Hippocampal formation (tissue), 2 donors: ENCODE measurements at regions not wholly inside any gene's neighbourhood (a gene's known extent, or its start where the extent isn't known, plus 50 kb on each side); places are given as distances from the start of the nearest gene placed in this dataset.

Source experiments
- DNase-seq, 2 donors: peaks; one replicate each; lab custom pipeline; 2025; lab: John Stamatoyannopoulos, UW

DNA sequence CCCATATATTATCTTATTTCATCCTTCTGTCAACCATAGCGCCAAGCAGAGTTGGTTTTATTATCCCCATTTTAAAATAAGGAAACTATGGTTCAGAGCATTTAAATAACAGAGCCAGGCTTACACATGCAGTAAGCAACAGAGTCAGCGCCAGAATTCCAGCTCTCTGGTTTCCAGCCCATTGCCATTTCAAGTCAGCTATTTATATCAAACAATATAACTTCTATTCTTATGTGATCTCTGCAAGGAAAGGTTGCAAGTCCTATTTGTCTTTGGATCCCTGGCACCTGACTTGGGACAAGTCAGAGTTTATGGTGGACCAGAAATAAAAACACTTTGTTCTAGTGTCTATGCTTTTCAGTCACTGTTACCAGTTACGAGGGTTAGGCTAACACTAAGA lies 174.1 kb upstream of the EEA1 start:
- DNase-seq, result no peak

DNA sequence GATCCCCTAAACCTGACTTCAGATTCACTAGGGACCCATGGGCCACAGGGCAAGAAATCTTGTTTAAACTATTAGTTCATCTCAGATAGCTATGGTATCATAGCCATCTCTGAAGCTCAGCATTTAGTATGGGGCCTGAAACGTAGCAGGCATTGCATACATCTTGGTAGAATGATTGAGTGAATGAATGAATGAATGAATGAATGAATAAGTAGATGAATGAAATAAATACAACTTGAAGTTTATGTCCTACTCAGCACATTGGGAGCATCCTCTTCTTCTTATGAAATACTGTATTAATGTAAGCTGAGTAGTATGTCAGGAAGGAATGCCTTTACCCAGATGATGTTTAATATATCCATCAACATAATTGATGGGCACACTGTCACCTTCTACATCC lies 175.4 kb upstream of the EEA1 start:
- no peak for DNase-seq

DNA sequence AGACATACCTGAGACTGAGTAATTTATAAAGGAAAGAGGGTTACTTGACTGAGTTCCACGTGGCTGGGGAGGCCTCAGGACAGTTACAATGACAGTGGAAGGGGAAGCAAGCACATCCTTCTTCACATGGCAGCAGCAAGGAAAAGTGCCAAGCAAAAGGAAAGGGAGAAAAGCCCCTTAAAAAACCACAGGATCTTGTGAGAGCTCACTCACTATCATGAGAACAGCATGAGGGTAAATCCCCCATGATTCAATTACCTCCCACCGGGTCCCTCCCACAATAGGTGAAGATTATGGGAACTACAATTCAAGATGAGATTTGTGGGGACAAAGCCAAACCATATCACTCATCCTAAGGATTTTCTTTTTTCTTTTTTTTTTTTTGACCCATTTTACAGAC lies 177.8 kb upstream of the EEA1 start:
- DNase-seq, result no peak

DNA sequence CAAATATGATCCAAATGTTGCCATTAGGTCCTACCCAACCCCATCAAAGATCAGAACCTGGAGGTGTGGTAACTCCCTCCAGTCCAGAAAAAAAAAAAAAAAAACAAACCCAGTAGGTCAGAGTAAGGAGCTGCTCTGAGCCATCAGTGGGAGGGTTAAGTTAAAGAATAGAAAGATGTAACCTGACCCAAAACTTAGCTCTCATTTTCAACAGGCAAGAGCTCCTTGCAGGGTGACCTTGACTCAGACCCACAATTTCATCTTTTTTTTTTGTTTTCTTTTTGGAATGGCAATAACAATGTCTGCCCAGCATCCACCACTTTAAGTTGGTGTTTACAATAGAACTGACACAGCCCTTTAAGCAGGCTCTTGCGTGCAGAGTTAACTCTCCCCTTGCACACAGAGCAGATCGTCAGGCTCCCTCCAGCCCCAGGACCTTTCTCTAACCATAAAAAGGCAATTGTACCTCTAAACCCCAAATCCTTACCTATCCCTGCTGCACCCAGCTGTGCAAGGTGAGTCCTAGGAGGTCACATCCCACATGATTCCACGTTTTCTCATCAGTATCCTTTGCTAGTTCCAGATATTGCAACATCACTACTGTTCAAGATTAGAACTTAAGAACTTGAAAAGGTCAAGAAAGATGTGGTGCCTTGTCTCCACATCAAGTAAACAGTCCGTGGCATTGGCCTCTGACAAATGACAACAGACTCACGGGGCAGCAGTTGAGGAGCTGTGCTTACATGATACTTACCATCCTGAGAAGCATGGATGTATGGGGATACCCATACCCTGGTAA lies 178.6 kb upstream of the EEA1 start:
- no peak for DNase-seq

DNA sequence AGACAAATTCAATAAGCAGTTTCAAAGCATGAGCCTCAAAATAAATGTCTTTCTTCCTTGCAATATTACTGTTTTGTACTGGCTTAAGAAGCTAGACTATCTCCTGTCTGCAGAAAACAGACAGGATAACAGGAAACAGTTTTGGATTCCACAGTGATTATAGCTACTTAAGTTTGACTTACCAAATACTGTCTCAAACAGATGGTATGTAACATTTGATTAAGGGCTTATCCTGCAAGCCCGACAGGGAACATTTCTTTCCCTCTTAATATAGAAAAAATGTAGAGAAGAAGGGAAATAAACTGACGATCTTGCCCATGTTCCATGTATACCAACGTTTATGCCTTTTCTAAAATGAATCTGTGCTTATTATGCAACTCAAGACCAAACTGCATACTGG lies 179.9 kb upstream of the EEA1 start:
- DNase-seq, result no peak

DNA sequence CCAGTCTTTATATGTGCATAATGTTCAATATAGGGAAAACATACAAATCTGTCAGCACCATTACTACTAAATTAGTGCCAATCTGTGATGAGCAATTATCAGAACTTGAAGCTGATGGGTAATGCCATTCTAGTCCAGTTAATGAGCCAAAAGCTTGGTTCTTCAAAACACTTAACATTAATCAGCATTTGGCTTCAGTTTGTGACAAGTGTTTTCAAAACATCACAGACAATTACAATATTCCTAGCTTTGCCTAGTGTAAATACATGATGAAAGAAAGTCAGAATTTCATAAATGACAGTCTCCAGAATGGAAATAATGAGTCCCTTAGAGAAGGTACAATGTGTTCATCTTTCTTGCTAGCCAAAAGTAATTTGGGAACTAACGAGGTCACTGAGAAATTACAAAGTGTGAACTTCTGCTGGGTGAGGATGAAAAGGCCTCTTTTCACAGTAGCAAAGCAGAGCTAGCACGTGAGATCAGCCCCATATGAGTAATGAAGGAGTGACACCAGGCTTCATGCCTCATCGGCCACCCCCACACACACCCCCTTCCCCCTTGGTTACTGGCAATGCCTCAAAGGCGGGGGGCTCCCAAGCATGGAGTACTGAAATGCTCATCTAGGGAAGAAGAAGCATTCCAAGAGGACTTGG lies 180.6 kb upstream of the EEA1 start:
- no peak for DNase-seq

DNA sequence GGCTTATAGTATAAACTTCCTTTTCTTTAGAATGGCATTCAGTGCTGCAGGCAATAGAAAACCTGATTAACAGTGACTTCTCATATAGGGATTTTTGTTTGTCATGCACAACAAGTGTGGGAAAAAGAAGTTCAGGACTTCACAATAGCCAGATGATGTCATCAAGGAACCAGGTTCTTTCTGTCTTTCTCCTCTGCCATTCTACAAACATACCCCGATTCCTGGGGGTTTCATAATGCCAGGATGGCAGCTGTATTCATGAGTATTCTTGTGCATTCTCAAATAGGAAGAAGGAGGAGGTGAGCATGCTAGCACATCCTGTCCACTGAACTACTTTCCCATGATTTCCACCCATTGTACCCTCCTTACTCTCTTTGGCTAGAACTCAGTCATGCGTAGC lies 182.7 kb upstream of the EEA1 start:
- DNase-seq, result no peak

DNA sequence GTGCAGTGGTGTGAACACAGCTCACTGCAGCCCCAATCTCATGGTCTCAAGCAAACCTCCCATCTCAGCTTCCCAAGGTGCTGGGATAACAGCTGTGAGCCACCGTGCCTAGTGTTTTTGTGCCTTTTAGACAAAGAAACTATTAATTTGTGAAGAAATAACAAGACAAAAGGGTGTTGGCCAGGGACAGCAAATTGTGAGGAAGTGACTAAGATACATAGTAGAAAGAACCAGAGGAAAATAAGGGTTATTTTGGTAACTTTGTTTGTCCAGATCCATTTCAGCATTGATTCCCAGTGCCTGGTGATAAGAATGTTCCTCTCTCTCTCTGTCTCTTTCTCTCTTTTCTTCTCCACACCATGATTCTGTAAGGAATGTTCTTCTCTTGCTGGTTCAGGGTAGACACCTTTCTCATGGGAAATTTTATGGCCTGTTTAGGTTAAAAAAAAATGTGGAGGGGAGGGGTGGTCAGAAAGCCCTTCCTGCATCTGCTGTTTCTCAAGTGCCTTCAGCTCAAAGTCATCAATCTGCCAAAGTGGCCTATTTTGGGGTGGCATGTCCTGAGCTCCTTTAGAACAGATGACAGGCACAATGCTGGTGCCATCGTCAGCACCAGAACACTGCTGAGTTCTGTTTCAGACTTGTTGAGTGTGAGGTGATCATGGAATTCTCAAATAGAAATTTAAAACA lies 184.4 kb upstream of the EEA1 start:
- no peak for DNase-seq

DNA sequence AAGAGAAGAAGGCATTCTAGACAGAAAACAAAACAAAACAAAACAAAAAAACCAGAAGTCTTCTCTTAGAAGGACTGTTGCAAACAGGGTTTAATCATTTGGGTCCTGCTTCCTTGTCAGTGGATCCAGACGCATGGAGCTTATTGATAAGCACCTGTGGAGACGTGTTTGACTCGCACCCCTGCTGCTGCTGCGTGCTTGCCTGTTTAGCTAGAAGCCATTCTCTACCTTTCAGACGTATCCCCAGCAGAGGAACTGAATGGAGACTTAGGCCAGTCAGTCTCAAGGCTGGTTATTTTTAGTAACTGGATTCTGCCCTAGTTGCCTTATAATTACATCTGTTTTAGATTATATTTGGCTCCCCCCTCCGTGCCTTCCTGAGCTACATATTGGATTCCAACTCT lies 186.1 kb upstream of the EEA1 start:
- DNase-seq, result no peak

DNA sequence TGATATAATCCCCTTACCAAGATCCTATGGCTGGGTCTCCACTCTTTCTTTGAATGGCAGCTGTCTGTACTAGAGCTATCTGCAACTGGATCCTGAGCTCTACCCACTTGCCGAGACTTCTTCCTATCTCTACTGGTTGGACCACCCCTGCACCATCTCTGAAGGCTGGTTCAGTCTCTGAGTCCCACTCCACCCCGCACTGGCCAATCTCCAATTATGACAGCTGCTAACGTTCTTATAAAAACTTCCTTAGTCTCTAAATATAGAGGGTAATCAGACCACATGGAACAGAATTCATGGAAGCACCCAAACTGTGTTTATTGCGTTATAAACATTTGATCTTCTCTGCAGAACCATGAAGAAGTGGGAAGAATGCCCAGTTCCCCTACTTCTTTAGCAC lies 186.6 kb upstream of the EEA1 start:
- no peak for DNase-seq

DNA sequence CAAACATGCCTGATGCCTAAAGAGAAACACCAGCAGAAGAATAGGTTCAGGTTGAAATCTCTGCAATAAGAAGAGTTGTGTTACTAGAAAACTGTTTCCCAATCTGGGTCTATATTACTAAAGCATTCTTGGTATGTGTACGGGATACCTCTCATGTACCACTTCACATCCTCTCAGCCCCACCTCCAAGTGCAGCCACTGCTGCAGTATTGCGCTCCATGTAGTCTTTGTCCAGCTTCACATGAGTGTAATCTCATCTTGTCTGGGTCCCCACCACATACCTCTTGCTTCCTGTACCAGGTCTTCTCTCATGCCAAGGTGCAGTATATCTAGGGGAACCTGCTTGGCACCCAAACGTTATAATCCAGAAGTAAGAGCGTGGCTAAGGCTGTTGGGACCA lies 187.5 kb upstream of the EEA1 start:
- DNase-seq, result no peak

DNA sequence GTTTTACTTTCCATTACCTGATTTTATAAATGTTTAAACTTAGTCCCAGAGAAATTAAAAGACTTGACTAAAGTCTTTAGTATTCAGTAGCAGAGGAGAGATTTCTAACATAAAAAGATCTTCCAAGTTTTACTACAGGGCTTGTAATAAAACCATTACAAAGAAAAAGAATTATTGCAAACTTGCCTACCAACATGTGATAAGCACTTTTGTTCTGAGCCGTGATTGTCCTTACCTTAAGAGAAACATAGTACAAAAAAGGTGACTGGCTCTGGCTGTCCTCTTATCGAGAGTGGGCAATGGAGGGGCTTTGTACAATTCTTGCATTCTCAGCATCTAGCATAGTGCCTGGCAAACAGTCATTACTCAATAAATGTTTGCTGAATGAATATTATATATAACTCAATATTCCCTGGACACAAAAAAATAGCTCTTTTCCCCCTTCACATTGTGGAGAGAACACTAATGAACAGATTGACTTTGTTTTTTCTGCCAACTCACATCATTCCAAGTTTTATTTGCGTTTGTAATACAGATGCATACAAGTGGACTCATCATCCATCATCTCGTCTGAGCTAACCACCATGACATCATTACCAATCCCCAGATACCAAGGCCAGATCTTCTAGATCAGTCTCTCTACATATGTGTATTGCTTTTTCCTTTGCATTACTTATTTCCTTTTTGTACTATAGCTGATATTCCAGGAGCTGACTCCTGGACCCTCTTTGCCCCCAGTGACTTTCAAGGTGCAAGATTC lies 192.8 kb upstream of the EEA1 start:
- DNase-seq, result no peak

DNA sequence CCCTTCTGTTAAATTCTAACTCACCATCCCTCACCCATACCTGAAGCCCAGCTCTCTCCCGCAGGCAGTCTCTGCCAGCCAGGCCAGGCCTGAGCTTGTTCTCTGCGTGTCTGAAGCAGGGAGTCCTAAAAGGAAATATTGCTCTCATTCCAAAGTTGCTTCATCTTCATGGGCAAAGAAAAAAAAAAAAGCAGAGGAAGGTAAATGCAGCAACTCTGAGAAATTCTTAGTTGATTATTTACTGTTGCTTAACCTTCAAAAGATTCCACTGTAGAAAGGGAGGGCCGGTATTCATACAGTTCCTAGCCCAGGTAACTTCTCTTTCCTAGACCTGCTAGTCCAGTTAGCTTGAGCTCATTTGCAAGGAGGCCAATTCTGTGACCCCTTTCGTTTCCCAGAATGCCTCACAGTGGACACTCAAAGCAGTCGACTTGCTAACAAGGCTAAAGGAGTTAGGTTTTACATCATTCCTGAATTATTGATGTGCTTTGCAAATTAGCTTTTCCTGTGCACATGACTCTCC lies 193.5 kb upstream of the EEA1 start:
- DNase-seq, result no peak

DNA sequence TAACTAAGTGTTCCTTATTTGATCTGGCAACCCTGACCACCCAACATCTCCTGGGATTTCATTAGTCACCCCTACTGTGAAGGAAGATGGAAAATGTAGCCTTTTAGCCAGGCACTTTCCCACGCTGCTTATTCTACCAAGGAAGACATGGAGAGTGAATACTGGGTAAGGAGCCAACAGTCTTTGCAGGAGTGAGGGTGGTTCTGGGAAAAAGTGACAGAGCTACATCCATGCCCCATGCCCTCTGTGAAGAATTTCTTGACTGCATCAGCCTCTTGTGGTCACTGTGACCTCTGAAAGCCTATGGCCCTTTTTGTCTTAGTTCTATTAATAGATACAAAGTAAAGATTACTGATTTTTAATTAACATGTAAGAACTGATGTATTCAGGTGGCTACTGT lies 196.0 kb upstream of the EEA1 start:
- no peak for DNase-seq

DNA sequence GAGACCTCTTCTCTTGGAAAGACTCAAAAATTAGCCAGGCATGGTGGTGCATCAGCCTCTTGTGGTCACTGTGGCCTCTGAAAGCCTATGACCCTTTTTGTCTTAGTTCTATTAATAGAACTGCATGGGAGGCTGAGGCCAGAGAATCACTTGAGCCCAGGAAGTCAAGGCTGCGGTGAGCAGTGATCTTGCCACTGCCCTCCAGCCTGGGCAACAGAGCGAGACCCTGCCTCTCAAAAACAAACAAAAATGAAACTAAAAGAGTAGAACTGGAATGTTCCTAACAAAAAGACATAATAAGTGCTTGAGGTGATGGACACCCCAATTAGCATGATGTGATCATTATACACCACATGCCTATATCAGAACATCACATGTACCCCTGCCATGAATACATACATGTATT lies 197.0 kb upstream of the EEA1 start:
- DNase-seq, result no peak

DNA sequence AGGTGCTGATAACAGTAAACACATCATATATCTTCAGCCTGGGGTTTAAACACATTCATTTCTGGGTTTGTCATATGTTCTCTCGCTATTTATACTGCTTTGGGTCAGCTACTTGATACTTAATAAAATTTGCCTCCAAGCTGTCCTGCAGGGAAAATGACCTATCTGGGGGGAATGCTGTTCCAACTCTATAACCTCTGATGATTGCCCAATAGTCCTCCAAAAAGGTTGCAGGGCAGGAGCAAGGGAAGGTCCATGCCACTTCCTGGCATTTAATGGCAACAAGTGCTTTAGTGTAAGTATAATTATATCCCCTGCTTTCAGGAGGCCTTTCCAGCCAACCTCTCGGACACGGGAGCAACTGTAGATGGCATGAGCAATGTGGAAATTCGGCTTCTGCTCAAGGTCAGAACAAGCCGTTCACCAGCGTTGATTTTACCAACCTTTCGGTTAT lies 198.0 kb upstream of the EEA1 start:
- DNase-seq, result no peak

DNA sequence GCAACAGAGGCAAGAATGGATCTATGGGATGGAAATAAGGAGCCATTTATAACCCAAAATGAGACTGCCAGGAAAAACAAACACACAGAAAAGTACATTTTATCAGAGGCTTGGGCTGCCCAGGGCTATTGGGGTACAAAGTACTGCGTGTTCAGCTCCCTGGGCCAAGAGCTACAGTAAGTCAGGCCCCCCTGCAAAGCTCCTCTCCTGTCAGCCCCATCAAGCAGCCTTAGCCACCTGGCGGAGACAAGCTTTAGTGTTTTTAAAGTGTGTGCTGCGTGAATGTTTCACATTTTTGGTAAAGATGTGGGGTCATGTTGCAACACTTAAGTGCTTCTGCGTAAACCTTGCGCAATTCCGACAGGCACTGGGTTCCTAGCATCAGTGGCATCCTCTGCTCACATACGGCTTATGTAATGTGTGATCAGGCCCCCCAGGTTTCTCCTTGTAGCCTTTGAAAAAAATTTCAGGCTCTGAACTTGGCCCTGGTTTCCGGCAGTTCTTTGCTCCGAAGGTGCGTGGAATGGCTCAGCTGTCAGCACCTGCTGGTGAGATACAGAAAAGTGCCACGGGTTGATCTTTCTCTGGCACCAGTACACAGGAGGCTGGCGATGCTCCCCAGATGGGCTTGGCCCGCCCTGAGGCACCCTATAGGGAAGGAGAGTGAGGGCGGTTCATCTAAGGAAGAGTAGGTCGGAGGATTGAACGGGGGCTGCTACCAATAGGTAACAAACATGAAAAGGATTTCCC lies 198.7 kb upstream of the EEA1 start:
- DNase-seq, result no peak

DNA sequence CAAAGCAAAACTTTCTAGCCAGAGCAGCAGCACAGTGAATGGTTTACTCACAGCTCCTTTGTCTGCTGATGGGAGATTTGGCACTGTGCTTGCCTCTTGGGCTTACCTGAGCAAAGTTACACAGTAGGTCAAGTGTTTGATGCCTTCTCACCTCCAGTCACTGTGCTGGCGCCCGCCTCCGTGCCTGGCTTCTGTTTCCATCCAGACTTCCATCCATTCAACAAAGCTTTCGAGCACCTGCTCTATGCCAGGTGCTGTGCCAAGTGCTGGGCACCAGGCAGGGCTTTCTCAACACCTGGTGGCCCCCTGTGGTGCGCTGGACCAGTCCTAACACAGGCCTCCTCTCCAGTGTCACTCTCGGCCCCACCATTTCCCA lies 199.2 kb upstream of the EEA1 start:
- DNase-seq, result no peak

DNA sequence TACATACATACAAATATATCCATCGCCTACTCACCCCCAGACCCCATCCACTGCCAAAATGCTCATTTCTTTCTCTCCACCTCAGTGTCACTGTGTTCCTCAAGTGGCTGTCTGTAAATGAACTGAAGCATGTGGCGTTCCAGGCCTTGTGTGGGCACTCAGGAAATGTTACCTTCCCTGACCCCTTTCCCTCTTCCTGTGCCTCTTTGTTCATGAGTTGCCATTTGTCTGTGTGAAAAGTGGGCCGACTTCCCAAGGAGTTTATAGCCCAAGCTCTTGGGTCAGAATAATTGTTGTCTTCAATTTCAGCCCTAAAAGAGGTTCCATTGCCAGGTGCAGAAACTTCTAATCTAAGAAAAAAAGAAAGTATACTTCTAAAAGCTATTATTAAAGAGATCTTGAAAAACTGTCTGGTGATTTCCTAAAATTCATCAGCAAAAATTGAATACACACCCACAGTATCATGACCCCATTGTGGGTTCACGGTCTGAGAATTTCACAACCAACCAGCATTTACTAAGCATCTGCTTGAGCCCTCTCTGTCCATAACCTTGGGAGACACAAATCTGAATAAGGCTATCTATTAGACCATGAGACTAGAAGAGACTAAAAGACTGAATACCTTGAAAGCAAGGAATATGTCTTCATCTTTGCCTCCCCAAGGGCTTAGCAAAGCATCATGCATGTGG lies 201.4 kb upstream of the EEA1 start:
- no peak for DNase-seq

DNA sequence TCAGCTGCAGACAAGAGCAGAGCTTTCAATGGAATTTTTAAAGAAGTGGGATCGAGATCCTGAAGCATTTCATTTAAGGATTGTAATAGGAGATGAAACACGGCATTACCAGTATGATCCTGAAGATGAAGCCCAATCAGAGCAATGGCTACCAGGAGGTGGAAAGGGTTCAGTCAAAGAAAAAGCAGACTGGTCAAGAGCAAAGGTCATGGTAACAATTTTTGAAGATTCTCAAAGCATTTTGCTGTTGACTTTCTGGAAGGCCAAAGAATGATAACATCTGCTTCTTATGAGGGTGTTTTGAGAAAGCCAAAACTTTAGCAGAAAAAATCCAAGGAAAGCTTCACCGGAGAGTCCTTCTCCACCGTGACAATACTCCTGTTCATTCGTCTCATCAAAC lies 204.3 kb upstream of the EEA1 start:
- DNase-seq, result no peak
